ENCODE measurements at regions not wholly inside any gene's neighbourhood (a gene's known extent, or its start where the extent isn't known, plus 50 kb on each side); places are given as distances from the start of the nearest gene placed in this dataset.

GRCh38 chr9:106669835-106670234 lies 193.1 kb upstream of the ZNF462 start:
- no peak for TF ChIP-seq POLR2A (IDR thresholded peaks at IDR 0.05)
- TF ChIP-seq, protein P1, sequence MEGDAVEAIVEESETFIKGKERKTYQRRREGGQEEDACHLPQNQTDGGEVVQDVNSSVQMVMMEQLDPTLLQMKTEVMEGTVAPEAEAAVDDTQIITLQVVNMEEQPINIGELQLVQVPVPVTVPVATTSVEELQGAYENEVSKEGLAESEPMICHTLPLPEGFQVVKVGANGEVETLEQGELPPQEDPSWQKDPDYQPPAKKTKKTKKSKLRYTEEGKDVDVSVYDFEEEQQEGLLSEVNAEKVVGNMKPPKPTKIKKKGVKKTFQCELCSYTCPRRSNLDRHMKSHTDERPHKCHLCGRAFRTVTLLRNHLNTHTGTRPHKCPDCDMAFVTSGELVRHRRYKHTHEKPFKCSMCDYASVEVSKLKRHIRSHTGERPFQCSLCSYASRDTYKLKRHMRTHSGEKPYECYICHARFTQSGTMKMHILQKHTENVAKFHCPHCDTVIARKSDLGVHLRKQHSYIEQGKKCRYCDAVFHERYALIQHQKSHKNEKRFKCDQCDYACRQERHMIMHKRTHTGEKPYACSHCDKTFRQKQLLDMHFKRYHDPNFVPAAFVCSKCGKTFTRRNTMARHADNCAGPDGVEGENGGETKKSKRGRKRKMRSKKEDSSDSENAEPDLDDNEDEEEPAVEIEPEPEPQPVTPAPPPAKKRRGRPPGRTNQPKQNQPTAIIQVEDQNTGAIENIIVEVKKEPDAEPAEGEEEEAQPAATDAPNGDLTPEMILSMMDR (IDR thresholded peaks at IDR 0.05), result no peak
